Prostate gland (tissue), 2 donors: ENCODE measurements at regions not wholly inside any gene's neighbourhood (a gene's known extent, or its start where the extent isn't known, plus 50 kb on each side); places are given as distances from the start of the nearest gene placed in this dataset.

Source experiments
- DNase-seq: peaks from one replicate; pipeline ENCODE4 v3.0.0-alpha.2; 2019; ENCODE audit warnings: low spot score
- H3K27ac ChIP-seq, 2 donors: fragments of 200-600 bp; sonication (generic); 2 replicates each; pipeline ENCODE4 v1.5.1; 2017 to 2019
- H3K27me3 ChIP-seq: fragments of 200-600 bp; sonication (generic); replicated peaks from 2 replicates; pipeline ENCODE4 v1.5.1; 2019; ENCODE audit not compliant: insufficient read depth
- H3K36me3 ChIP-seq, 2 donors: fragments of 200-600 bp; sonication (generic); 1 replicate in 1 of 2; 2 replicates in 1 of 2; pipeline versions ENCODE4 v1.5.1 to v1.8.1; 2017 to 2019
- H3K4me1 ChIP-seq: fragments of 200-600 bp; sonication (generic); replicated peaks from 2 replicates; pipeline ENCODE4 v1.5.1; 2019
- H3K4me3 ChIP-seq, 2 donors: fragments of 200-600 bp; sonication (generic); 2 replicates each; pipeline ENCODE4 v1.5.1; 2017 to 2019
- H3K9me3 ChIP-seq: fragments of 200-600 bp; sonication (generic); 2 replicates; pipeline ENCODE4 v1.5.1; 2017
- POLR2A ChIP-seq: fragments of 450-650 bp; IDR thresholded peaks from one replicate; pipeline ENCODE4 v1.6.1; 2016; ENCODE audit warnings: antibody characterized with exemption, mild to moderate bottlenecking
- POLR2AphosphoS5 ChIP-seq: sonication (generic); formaldehyde crosslinking; IDR thresholded peaks from one replicate; pipeline ENCODE4 v1.6.1; 2017; ENCODE audit warnings: antibody characterized with exemption
- WGBS: methylation state at CpG from one replicate; pipeline ENCODE4 v1.1.5; 2018; 5-methylcytosine and 5-hydroxymethylcytosine counted together
- intact Hi-C: fragments of 100-400 bp; cut with DNase I; formaldehyde crosslinking; loops from one replicate; pipeline ENCODE4 v1.14.2; 2022
- TF ChIP-seq, protein P1 (sequence below), 4 experiments: fragments of 200-600 bp in 2 of 4; fragments of 450-650 bp in 2 of 4; sonication (generic) in 2 of 4; IDR thresholded peaks; 1 replicate in 3 of 4; 2 replicates in 1 of 4; pipeline ENCODE4 v1.5.1; 2016 to 2019; ENCODE audit warnings: antibody characterized with exemption in 4 of 4, mild to moderate bottlenecking in 2 of 4, moderate library complexity in 2 of 4

DNA sequence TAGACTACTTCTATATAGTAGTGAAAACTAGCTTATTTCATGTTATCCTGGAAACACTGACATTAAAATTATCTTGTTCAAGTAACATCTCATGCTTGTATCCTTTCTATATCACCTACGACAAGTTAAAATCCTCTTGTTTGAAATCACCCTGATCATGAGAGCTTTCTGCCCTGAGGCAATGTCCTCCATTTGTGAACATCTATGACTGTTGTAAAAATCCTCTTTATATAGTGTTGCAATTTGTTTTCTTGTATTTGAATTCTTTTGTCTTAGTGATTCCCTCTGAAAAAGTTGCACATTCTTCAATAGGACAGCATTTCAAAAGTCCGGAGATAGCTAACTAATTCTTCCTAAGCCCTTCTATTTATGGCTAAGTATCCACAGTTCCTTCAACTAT lies 480.3 kb downstream of the NSUN3 start:
- DNase-seq, result no peak
- no peaks in the 10 kb centered on the region for H3K9me3 ChIP-seq
- H3K27ac ChIP-seq, result no peak overlapping the region
- H3K27me3 ChIP-seq, result no peaks in the 10 kb centered on the region
- H3K4me1 ChIP-seq, result no peaks in the 10 kb centered on the region
- TF ChIP-seq POLR2A (no peak), POLR2AphosphoS5 (no peak)
- TF ChIP-seq, protein P1, sequence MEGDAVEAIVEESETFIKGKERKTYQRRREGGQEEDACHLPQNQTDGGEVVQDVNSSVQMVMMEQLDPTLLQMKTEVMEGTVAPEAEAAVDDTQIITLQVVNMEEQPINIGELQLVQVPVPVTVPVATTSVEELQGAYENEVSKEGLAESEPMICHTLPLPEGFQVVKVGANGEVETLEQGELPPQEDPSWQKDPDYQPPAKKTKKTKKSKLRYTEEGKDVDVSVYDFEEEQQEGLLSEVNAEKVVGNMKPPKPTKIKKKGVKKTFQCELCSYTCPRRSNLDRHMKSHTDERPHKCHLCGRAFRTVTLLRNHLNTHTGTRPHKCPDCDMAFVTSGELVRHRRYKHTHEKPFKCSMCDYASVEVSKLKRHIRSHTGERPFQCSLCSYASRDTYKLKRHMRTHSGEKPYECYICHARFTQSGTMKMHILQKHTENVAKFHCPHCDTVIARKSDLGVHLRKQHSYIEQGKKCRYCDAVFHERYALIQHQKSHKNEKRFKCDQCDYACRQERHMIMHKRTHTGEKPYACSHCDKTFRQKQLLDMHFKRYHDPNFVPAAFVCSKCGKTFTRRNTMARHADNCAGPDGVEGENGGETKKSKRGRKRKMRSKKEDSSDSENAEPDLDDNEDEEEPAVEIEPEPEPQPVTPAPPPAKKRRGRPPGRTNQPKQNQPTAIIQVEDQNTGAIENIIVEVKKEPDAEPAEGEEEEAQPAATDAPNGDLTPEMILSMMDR (IDR thresholded peaks at IDR 0.05), result no peak
- intact Hi-C loops, result no loop called here
- no peak overlapping the region for H3K4me3 ChIP-seq
- 93% methylated on average over 2 of the region's 2 CpGs for WGBS
- no peaks in the 10 kb centered on the region for H3K36me3 ChIP-seq

DNA sequence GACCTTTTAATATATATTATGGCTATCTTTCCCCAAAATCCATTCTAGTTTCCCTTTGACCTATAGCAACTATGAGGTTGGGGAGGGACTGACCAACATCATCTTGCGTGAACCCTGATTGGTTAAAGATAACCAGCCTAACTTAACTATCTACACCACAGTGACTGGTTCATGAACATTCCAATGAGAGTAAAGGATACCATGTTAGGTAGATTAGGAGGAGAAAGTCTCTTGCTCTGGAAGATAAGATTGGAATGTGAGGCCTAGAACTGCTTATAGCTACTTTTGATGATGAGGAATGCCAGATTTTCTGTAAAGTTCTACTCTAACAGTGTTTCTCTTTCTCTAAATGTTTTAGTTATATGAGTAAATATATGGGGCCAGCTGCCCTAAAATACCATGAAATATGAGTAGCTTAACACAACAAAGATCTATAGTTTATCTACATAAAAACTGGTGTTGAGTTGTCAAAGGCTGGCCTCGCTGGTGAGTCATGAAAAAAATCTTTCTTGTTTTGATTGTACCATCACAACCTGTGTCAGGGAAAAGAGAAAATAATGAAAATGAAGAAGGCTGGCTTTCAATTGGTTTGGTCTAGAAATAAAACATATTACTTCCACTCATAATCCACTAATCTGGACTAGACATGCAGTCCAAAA lies 481.4 kb downstream of the NSUN3 start:
- TF ChIP-seq, protein P1 (IDR thresholded peaks at IDR 0.05), result no peak
- H3K27me3 ChIP-seq, result no peaks in the 10 kb centered on the region
- intact Hi-C loops, result no loop called here
- no peaks in the 10 kb centered on the region for H3K4me1 ChIP-seq
- no peak overlapping the region for H3K27ac ChIP-seq
- no peak for DNase-seq
- no peak overlapping the region for H3K4me3 ChIP-seq
- H3K36me3 ChIP-seq, result no peaks in the 10 kb centered on the region
- H3K9me3 ChIP-seq, result no peaks in the 10 kb centered on the region
- 73% methylated on average over 2 of the region's 2 CpGs for WGBS

DNA sequence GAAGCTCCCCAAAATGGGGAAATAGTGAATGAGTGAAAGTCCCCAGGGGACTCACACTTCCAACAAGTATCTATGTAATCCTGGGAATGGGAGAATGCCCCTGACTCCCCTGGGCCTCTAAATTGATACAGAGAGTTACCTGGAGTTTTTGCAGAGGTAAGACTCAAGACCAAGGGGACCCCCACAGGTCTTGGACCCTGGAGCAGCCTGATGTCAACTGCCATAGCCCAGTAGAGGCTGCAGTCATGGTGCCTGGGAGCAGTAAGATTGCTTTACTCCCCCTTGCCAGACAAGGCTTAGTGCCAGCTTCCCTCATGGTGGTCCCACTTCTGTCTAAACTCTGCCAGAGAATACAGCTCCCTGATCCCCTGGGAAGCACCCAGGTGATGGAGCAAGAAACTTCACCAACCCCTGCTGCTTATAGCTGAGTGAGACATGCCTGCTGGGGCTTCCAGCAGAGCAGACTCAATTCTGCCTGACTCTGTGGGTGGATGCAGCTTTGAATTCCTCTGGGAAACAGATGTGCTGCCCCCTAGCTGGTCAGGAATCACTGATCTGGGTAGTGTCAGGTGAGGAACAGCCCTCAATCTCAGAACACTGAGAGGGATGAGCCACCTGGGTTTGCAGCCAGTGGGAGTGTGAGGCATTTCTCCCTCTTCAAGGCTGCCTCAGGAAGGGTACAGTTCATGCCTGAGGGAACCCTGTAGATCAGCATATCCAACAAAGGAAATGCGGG lies 485.9 kb downstream of the NSUN3 start:
- no peak overlapping the region for H3K4me3 ChIP-seq
- no peak for TF ChIP-seq POLR2AphosphoS5
- no peak for TF ChIP-seq POLR2A
- TF ChIP-seq, protein P1 (IDR thresholded peaks at IDR 0.05), result no peak
- intact Hi-C loops, result no loop called here
- no peaks in the 10 kb centered on the region for H3K4me1 ChIP-seq
- H3K9me3 ChIP-seq, result no peaks in the 10 kb centered on the region
- DNase-seq, result no peak
- H3K27me3 ChIP-seq, result no peaks in the 10 kb centered on the region
- WGBS, result 47% methylated on average over 1 of the region's 1 CpG
- no peaks in the 10 kb centered on the region for H3K36me3 ChIP-seq
- H3K27ac ChIP-seq, result no peak overlapping the region

DNA sequence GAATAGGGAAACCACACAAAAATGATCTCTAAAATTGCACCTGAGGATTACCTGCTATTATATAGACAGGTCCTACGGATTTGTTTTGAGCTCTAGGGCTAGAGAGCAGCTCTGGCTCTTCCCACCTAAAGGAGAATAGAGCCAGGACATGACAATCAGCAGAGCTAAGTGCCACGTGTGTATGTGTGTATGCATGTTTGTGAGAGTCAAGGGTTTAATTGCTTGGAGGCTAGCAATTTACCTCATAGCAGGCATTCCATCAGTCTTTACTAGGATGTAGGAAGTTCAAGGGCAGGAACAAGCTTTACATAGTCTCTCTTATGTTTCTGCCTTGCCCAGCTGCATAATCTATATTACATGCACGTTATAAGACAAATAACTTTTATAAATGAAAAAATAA lies 498.2 kb downstream of the NSUN3 start:
- no peaks in the 10 kb centered on the region for H3K27me3 ChIP-seq
- no peak for DNase-seq
- H3K36me3 ChIP-seq, result no peaks in the 10 kb centered on the region
- 44% methylated on average over 3 of the region's 3 CpGs for WGBS
- H3K4me1 ChIP-seq, result no peaks in the 10 kb centered on the region
- no peak overlapping the region for H3K4me3 ChIP-seq
- intact Hi-C loops, result no loop called here
- TF ChIP-seq, protein P1 (IDR thresholded peaks at IDR 0.05), result no peak
- no peak for TF ChIP-seq POLR2AphosphoS5
- no peak for TF ChIP-seq POLR2A
- no peak overlapping the region for H3K27ac ChIP-seq
- H3K9me3 ChIP-seq, result no peaks in the 10 kb centered on the region

DNA sequence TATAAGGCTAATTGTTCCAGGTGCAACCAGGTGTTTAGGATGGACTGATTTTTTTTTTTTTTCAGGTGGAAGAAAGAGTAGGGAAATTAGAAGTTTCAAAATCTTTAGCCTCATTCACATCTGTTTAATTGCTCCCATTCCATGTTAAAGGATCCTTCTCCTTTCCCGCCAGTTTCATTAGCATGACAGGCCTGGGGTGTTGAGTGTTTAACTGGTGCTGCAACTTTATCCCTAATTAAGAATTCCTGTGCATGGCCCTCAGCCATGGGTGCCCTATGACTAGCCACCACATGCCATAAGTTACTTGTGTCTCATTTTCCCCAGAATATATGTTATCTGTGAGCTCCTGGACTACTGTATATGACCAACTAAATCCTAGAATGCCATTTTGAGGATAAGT lies 501.4 kb downstream of the NSUN3 start:
- Histone ChIP-seq H3K9me3 (no peaks in the 10 kb centered on the region), H3K4me1 (no peaks in the 10 kb centered on the region), H3K4me3 (no peak overlapping the region), H3K27me3 (no peaks in the 10 kb centered on the region), H3K27ac (no peak overlapping the region), H3K36me3 (no peaks in the 10 kb centered on the region)
- TF ChIP-seq POLR2AphosphoS5 (no peak), POLR2A (no peak)
- TF ChIP-seq, protein P1 (IDR thresholded peaks at IDR 0.05), result no peak
- intact Hi-C loops, result no loop called here
- WGBS, result 88% methylated on average over 1 of the region's 1 CpG
- no peak for DNase-seq
